SK-N-SH (cell line): ENCODE measurements at regions not wholly inside any gene's neighbourhood (a gene's known extent, or its start where the extent isn't known, plus 50 kb on each side); places are given as distances from the start of the nearest gene placed in this dataset.

Experiments
- CTCF ChIA-PET: fragments of 300-600, 350-600 bp; formaldehyde crosslinking; extraction: SDS; loops from one replicate; lab custom pipeline; 2021; lab: Yijun Ruan, JAX
- POLR2A ChIA-PET: fragments of 350-600 bp; sonication (Branson Sonifier 250); formaldehyde crosslinking; extraction: SDS; loops from one replicate; lab custom pipeline; 2020; ENCODE audit warnings: antibody characterized with exemption, inconsistent platforms; lab: Yijun Ruan, JAX
- DNase-seq: peaks from one replicate; pipeline ENCODE4 v3.0.0; 2012
- H2AFZ ChIP-seq: fragments of 200-600 bp; sonication (generic); 2 replicates; pipeline ENCODE4 v1.8.1; 2016; ENCODE audit warnings: antibody characterized with exemption, mild to moderate bottlenecking, low read depth
- H3F3A ChIP-seq: fragments of 200-600 bp; sonication (generic); replicated peaks from 2 replicates; pipeline ENCODE3; 2016; ENCODE audit warnings: antibody characterized with exemption, mild to moderate bottlenecking; ENCODE audit not compliant: insufficient read depth
- H3K27ac ChIP-seq, 2 experiments: fragments of 200-500 bp in 1 of 2; fragments of 200-600 bp in 1 of 2; sonication (Bioruptor generic) in 1 of 2; sonication (generic), shearing (Covaris generic) in 1 of 2; 2 replicates each; pipeline versions ENCODE4 v1.5.1 to v1.6.1; 2014 to 2016; ENCODE audit warnings: low read depth in 2 of 2, inconsistent platforms in 1 of 2, low read length in 1 of 2, mild to moderate bottlenecking in 1 of 2, mixed read lengths in 1 of 2
- H3K27me3 ChIP-seq: fragments of 200-600 bp; sonication (generic), shearing (Covaris generic); 2 replicates; pipeline ENCODE4 v1.6.1; 2016; ENCODE audit warnings: mixed run types; ENCODE audit not compliant: insufficient read depth
- H3K36me3 ChIP-seq, 2 experiments: fragments of 200-500 bp in 1 of 2; fragments of 200-600 bp in 1 of 2; sonication (Bioruptor generic) in 1 of 2; sonication (generic) in 1 of 2; replicated peaks in 1 of 2; 2 replicates each; pipeline versions ENCODE3 to v1.5.1; 2014 to 2016; ENCODE audit warnings: low read length in 1 of 2, mild to moderate bottlenecking in 1 of 2; ENCODE audit not compliant: insufficient read depth in 2 of 2, control insufficient read depth in 1 of 2
- H3K4me1 ChIP-seq, 2 experiments: fragments of 200-500 bp in 1 of 2; fragments of 200-600 bp in 1 of 2; sonication (Bioruptor generic) in 1 of 2; sonication (generic), shearing (Covaris generic) in 1 of 2; 2 replicates each; pipeline versions ENCODE4 v1.5.1 to v1.6.1; 2014 to 2016; ENCODE audit warnings: low read depth in 1 of 2, low read length in 1 of 2, mixed run types in 1 of 2; ENCODE audit not compliant: insufficient read depth in 2 of 2, control insufficient read depth in 1 of 2
- H3K4me2 ChIP-seq: fragments of 200-600 bp; sonication (generic), shearing (Covaris generic); 2 replicates; pipeline ENCODE4 v1.6.1; 2017; ENCODE audit warnings: mixed run types
- H3K4me3 ChIP-seq, 2 experiments: fragments of 200-500 bp in 1 of 2; fragments of 200-600 bp in 1 of 2; sonication (Bioruptor generic) in 1 of 2; sonication (generic), shearing (Covaris generic) in 1 of 2; 2 replicates each; pipeline versions ENCODE4 v1.5.1 to v1.8.1; 2014 to 2016; ENCODE audit warnings: low read depth in 2 of 2, inconsistent platforms in 1 of 2, low read length in 1 of 2, mild to moderate bottlenecking in 1 of 2, mixed read lengths in 1 of 2, moderate library complexity in 1 of 2
- H3K79me2 ChIP-seq: fragments of 200-600 bp; sonication (generic); 2 replicates; pipeline ENCODE4 v1.8.1; 2017; ENCODE audit warnings: mild to moderate bottlenecking; ENCODE audit not compliant: insufficient read depth
- H3K9ac ChIP-seq: fragments of 200-600 bp; sonication (generic); 2 replicates; pipeline ENCODE4 v1.6.1; 2017; ENCODE audit warnings: mixed run types
- H3K9me2 ChIP-seq: fragments of 200-600 bp; sonication (generic); 2 replicates; pipeline ENCODE4 v1.6.1; 2017; ENCODE audit warnings: mixed run types
- H3K9me3 ChIP-seq: fragments of 200-600 bp; sonication (generic); 2 replicates; pipeline ENCODE4 v1.6.1; 2017; ENCODE audit warnings: mixed run types, mild to moderate bottlenecking, moderate library complexity
- H4K20me1 ChIP-seq: fragments of 200-600 bp; sonication (generic); 2 replicates; pipeline ENCODE4 v1.6.1; 2017; ENCODE audit warnings: mild to moderate bottlenecking, mixed run types; ENCODE audit not compliant: insufficient read depth
- ELF1 ChIP-seq: IDR thresholded peaks from 2 replicates; pipeline ENCODE4 v1.4.0; 2012
- FOSL2 ChIP-seq: IDR thresholded peaks from 2 replicates; pipeline ENCODE4 v1.4.0; 2012; ENCODE audit warnings: low read depth, mild to moderate bottlenecking, moderate library complexity, borderline replicate concordance
- FOXJ3 ChIP-seq: sonication (generic); formaldehyde crosslinking; IDR thresholded peaks from 2 replicates; pipeline ENCODE4 v1.5.1; 2020; ENCODE audit warnings: mild to moderate bottlenecking, missing genetic modification reagents
- FOXM1 ChIP-seq: IDR thresholded peaks from 2 replicates; pipeline ENCODE4 v1.4.0; 2012; ENCODE audit warnings: low read depth, mild to moderate bottlenecking
- GATA2 ChIP-seq: sonication (generic); formaldehyde crosslinking; IDR thresholded peaks from 2 replicates; pipeline ENCODE4 v1.5.0; 2020; ENCODE audit warnings: mild to moderate bottlenecking, missing genetic modification reagents
- JUND ChIP-seq: IDR thresholded peaks from 2 replicates; pipeline ENCODE4 v1.4.0; 2012
- NFIC ChIP-seq: IDR thresholded peaks from 2 replicates; pipeline ENCODE4 v1.4.0; 2012; ENCODE audit warnings: borderline replicate concordance
- POLR2AphosphoS5 ChIP-seq: IDR thresholded peaks from 2 replicates; pipeline ENCODE4 v1.6.1; 2012; ENCODE audit warnings: low read depth, low read length
- RCOR1 ChIP-seq: fragments of 150-350 bp; IDR thresholded peaks from 2 replicates; pipeline ENCODE4 v1.6.1; 2017; ENCODE audit warnings: antibody characterized with exemption, low read length
- RFX5 ChIP-seq: IDR thresholded peaks from 2 replicates; pipeline ENCODE4 v1.6.1; 2012; ENCODE audit warnings: mild to moderate bottlenecking, improper control_type of control experiment, low read length
- SIN3A ChIP-seq: IDR thresholded peaks from 2 replicates; pipeline ENCODE4 v1.6.1; 2012; ENCODE audit warnings: low read depth, mild to moderate bottlenecking, low read length, moderate library complexity, borderline replicate concordance
- TCF12 ChIP-seq: IDR thresholded peaks from 2 replicates; pipeline ENCODE4 v1.4.0; 2012
- YY1 ChIP-seq: IDR thresholded peaks from 2 replicates; pipeline ENCODE4 v1.4.0; 2012; ENCODE audit warnings: low read depth, mild to moderate bottlenecking
- WGBS: methylation state at CpG from one replicate; pipeline ENCODE4 v1.1.6; 2017; ENCODE audit warnings: low lambda C conversion rate; 5-methylcytosine and 5-hydroxymethylcytosine counted together
- TF ChIP-seq, protein P1 (sequence below): fragments of 150-350 bp; IDR thresholded peaks from 2 replicates; pipeline ENCODE4 v1.6.1; 2017; ENCODE audit warnings: antibody characterized with exemption, low read length, low read depth, borderline replicate concordance
- TF ChIP-seq, protein P2 (sequence below): IDR thresholded peaks from 2 replicates; pipeline ENCODE4; 2012
- TF ChIP-seq, protein P3 (sequence below): IDR thresholded peaks from 2 replicates; pipeline ENCODE4 v1.6.1; 2012; ENCODE audit warnings: mild to moderate bottlenecking, low read depth, low read length, moderate library complexity

DNA sequence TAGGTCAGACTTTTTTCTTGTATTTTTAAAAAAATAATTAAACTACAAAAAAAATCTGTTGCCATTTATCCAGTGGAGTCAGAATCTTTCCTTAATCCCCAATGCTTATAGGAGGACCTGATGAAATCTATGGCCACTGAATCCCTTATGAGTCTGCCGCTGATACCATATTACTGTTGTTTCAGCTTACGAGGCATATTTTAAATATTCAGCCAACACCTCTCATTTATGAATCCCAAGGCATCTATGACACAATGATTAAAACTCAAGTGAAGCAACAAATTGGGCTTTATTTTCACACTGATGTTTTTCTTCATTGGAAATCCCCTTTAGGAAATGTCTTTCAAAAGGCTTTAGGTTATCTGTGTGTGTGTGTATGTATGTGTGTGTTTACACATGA lies 137.8 kb upstream of the PUDP start:
- Histone ChIP-seq H3F3A (no peaks in the 10 kb centered on the region), H3K36me3 (no peaks in the 10 kb centered on the region), H3K27ac (no peak overlapping the region), H3K9ac (no peak overlapping the region), H3K9me3 (no peaks in the 10 kb centered on the region), H3K4me3 (no peak overlapping the region), H3K79me2 (no peaks in the 10 kb centered on the region), H3K4me1 (no peaks in the 10 kb centered on the region), H3K4me2 (no peak overlapping the region), H3K9me2 (no peaks in the 10 kb centered on the region), H3K27me3 (no peaks in the 10 kb centered on the region), H2AFZ (no peak overlapping the region), H4K20me1 (no peaks in the 10 kb centered on the region)
- CTCF ChIA-PET = no interaction called here
- 66% methylated on average over 2 of the region's 2 CpGs for WGBS
- TF ChIP-seq GATA2 (CRISPR knock-in tag) (no peak), NFIC (no peak), POLR2AphosphoS5 (no peak), SIN3A (no peak), TCF12 (no peak), RCOR1 (no peak), YY1 (no peak), FOXM1 (no peak), JUND (no peak), RFX5 (no peak), FOXJ3 (CRISPR knock-in tag) (no peak), FOSL2 (no peak), ELF1 (no peak)
- TF ChIP-seq, protein P1, sequence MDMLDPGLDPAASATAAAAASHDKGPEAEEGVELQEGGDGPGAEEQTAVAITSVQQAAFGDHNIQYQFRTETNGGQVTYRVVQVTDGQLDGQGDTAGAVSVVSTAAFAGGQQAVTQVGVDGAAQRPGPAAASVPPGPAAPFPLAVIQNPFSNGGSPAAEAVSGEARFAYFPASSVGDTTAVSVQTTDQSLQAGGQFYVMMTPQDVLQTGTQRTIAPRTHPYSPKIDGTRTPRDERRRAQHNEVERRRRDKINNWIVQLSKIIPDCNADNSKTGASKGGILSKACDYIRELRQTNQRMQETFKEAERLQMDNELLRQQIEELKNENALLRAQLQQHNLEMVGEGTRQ = no peak
- TF ChIP-seq, protein P2, sequence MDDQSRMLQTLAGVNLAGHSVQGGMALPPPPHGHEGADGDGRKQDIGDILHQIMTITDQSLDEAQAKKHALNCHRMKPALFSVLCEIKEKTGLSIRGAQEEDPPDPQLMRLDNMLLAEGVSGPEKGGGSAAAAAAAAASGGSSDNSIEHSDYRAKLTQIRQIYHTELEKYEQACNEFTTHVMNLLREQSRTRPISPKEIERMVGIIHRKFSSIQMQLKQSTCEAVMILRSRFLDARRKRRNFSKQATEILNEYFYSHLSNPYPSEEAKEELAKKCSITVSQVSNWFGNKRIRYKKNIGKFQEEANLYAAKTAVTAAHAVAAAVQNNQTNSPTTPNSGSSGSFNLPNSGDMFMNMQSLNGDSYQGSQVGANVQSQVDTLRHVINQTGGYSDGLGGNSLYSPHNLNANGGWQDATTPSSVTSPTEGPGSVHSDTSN = no peak
- TF ChIP-seq, protein P3, sequence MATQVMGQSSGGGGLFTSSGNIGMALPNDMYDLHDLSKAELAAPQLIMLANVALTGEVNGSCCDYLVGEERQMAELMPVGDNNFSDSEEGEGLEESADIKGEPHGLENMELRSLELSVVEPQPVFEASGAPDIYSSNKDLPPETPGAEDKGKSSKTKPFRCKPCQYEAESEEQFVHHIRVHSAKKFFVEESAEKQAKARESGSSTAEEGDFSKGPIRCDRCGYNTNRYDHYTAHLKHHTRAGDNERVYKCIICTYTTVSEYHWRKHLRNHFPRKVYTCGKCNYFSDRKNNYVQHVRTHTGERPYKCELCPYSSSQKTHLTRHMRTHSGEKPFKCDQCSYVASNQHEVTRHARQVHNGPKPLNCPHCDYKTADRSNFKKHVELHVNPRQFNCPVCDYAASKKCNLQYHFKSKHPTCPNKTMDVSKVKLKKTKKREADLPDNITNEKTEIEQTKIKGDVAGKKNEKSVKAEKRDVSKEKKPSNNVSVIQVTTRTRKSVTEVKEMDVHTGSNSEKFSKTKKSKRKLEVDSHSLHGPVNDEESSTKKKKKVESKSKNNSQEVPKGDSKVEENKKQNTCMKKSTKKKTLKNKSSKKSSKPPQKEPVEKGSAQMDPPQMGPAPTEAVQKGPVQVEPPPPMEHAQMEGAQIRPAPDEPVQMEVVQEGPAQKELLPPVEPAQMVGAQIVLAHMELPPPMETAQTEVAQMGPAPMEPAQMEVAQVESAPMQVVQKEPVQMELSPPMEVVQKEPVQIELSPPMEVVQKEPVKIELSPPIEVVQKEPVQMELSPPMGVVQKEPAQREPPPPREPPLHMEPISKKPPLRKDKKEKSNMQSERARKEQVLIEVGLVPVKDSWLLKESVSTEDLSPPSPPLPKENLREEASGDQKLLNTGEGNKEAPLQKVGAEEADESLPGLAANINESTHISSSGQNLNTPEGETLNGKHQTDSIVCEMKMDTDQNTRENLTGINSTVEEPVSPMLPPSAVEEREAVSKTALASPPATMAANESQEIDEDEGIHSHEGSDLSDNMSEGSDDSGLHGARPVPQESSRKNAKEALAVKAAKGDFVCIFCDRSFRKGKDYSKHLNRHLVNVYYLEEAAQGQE = no peak
- POLR2A ChIA-PET = no interaction called here
- no peak for DNase-seq
